Hindlimb muscle (tissue), 1 donor: ENCODE measurements at regions not wholly inside any gene's neighbourhood (a gene's known extent, or its start where the extent isn't known, plus 50 kb on each side); places are given as distances from the start of the nearest gene placed in this dataset.

Experiments
- DNase-seq: peaks from one replicate; pipeline ENCODE4 v3.0.0-alpha.2; 2013

DNA sequence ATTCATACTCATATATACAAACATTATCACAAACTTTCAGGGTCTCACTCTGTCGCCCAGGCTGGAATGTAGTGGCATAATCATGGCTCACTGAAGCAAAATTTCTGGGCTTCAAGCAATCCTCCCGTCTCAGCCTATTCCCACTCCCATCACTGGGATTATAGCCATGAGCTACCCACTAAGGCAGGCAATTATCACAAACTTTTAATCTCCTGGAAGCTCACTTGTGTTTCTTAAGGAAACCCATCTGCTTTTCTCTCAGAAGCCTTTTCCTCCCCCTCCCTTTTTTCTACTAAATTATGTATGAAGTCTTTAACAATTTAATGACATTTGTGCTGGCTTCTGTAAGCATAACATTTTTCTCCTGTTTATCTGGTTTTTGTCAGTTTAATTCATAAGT is 170.5 kb downstream of the AREG start:
- no peak for DNase-seq

DNA sequence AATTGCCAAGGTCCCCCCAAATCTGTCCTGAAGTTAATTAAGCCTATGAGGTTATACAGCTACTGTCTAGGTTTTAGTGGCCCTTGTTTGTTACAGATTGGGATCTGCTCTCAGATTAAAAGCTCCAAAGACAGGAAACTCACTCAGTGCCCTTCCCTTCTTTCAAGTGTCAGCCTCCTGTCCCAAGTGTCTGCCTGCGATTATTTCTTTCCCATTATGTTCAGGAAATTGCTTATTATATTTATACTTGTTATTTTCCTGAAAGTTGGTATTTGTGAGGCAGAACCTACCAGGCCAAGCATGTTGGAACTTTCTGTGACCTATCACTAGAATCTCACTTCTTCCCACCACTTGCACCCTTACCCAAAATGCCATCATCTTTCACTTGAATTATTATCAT is 173.2 kb downstream of the AREG start:
- DNase-seq: no peak

DNA sequence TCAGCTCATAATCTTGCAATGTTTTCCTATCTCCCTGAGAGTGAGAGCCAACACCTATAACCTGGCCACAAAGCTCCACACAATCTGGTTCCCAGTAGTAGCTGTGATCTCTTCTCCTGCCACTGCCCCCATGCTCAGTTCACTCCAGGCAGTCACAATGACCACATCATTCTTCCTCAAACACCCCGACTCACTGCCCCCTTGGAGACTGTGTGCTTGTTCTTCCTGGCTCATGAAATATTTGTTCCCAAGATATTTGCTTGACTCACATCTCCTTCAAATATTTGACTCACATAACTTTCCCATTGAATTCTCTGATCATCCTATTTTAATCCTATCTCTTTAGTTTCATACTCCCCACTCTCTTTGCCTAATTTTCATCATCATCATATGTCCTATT is 173.7 kb downstream of the AREG start:
- DNase-seq: no peak

DNA sequence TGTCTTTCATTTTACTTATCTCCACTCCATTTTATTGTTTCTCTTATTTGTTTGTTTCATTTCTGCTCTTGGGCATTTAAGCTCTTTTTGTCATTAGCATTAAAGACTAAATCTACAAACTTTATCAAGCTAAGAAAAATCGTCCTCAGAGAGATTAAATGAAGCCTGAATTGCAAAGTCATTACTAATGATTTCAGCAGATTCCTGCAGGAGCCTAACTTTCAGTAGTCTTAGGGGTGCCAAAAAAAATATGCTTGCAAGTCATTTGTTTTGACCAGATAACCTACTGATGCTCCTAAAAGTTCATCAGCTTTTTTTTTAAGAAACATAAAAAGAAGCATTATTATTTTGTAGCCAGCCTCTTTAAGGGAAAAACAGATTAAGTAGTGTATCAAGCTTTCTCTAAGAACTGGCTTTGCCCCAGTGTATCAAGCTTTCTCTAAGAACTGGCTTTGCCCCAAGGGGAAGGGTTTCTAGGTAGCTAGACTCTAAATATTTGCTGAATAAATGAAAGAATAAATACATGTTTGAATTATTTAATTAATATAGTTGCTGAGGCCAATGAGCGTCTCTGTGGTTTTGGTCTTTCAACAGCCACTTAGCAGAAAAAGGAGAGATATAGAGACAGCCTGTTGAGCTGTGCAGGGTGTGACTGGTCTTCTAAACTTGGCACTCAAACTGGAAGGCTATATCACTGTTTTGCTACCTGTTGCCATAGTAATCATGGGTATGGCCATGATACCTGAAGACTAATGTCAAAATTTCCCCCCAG is 174.2 kb downstream of the BTC start:
- DNase-seq: no peak

DNA sequence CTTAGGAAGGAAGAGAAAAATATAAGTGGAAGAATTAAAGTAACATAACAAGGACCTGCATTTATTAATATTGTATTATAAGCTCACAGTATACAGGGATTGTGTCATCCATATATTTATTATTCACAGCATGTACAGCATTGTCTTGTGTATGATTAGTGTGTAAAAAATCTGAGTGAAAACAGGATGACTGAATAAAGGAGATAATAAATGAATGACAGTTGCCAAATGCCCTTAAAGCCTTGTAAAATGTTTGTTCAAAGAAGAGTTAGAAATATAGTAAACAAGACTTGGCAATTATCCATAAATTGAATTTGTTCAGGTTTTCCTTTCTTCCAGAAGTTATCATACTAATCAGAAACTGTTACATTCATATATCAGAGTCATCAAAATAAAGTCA is 172.7 kb downstream of the BTC start:
- DNase-seq: no peak

DNA sequence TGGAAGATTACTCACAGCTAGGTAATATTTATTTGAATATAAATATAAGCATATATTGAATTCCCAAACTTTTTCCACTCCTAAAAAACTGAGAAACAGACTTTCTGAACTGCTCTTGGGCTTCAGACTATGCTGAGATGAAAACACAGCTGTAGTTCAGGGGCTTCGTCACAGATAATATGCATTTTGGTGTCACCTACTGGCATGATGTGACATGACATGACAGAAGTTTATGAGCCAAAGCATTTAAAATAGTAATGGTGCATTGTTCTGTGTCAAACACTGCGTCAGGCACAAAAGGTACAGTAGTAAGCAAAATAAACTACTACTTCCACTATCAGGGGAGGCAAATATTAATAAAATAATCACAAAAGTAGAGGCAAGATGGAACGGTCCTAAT is 171.3 kb downstream of the BTC start:
- no peak for DNase-seq

DNA sequence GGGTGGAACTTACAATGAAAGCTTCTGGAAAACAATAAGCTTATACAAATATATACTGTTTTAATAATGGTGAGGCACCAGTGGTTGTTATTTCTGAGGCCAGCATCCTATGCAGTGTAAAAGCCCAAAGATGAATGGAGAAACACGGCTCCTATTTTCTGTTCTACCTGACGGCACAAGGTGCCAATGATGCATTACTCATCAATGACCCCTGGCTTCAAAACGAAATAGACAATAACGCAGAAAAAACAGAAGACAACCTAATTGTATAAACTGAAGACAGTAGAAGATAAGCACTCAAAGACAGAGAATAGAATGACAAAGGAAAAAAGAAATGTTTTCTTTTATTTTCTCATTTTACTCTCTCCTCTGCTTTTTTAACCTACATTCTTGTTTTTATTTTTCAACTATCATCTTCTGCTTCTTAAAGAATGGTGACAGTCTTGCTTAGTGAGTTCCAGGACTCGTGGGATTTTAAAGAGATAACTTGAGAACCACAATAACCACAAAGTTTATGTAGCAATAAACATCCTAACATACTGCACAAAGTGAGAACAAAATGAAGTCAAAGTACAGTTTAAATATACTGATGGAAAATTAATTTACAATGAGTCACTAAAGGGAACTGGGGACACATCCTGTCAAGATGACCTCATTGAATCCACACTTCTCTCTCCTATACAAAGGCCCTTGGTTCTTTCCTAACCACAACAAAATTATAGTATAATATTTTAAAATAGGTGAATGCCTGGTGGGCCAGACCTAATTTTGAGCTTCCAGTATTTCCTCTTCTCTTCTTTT is 169.8 kb downstream of the BTC start:
- no peak for DNase-seq

DNA sequence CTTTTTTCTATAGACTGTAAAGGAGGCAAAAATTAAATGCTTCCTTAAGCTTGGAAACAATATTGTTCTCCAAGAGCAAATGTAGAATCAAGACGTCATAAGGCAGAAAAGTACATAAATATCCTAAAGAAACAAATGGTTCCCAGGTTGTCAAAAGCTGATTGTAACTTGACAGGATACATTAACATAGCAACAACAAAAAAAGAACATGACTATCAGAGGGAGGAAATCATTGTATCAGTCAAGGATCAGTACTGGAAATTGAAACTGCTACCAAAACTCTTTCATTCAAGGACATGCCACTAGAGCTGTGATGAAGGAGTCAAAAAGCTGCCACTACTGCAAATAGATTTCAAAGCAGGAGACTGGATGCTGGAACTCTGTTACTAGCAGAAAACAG is 168.3 kb downstream of the BTC start:
- no peak for DNase-seq

DNA sequence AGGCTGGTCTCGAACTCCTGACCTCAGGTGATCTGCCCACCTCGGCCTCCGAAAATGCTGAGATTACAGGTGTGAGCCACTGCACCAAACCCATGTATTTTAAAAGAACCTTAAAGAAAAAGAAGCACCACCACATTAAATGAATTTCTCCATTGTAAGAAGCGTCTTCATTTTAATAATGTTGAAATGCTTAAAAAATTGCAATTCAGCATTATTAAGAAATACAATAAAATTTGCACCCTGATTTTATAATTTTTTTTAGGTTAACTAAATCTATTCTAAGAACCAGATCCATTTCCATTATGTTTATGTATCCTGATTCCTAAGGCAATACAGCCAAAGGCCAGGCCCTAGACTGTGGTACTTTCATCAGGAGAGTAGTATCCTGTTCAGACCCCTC is 167.2 kb downstream of the BTC start:
- no peak for DNase-seq

DNA sequence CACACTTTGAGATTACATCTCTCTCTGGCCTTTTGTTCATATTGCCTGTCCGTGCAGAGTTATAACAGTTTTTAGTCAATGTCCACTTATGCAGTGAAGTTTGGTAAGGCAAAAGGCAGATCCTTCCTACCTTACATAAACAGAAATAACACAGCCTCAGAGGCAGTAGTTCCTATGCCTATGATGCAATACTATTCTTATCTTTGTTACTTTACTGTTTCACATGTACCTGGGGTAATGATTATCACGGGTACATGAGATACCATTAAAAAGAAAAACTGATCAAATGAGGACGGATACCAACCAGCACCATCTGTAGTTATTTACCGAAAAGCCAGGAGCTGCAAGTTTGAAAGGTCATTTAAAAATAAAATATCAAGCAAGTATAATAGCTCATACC is 166.8 kb downstream of the BTC start:
- DNase-seq: no peak

DNA sequence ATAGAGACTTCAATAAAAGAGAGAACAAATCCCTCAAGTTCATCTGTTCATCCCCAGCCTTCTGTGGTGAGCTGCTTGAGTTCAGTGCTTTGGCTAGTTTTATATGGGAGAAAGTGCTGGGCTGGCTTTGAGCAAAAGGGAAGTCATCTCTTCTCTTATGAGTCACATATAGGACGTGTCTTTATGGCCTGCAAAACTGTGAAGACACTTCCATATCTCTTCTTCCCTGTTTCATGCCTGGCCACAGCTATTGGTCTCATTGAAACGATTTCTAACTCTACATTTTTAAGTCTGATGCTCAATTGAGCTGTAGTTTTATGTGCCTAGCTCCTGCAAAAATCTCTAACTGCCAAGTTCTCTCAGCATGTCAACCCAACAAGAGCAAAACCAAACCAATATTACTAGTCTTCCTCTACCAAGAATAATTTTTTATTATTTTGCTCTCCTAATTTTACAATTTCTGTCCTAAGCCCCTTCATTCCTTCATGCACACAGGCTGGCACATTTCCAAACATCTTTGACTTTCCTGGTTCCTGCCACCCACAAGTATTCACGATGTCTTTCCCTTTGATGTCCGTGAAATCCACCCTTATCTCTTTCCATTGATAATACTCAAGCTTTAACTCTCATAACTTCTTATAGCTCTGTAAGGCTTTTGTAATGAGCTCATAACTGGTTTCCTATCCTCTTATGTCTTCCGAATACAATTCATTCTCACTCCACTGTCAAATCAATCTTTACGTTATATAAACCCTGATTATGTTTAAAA is 165.3 kb downstream of the BTC start:
- DNase-seq: no peak

DNA sequence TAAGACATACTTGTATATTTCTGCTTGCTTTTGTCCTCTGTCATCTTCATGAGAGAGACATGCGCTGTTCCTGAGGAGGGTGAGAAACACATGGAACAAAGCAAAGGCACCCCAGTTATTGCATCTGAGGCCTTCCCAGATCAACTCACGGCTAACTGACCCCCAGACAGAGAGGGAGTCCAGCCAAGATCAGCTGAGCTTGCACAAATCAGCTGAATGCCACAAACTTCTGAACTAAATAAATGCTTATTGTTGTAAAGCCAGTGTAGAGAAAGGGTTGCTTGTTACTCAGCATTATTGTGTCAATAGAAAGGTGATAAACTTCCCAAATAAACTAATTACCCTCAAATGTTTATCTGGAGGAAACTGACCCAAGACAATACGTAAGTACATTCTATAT is 163.8 kb downstream of the BTC start:
- DNase-seq: no peak

DNA sequence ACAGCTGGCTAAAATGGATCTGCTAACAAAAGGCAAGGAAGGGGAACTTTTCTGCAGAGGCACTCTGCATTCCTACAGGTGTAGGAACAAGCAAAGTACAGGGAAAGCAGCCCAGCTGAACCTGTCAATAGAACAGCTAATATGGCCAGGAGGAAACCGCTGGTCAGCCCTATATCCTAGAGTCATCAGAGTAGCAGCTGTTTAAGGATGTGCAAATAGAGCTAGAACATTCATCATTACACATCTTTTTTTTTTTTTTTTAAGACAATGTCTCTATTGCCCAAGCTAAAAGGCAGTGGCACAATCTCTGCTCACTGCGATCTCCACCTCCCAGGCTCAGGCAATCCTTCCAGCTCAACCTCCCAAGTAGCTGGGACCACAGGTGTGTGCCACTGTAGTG is 163.0 kb downstream of the BTC start:
- no peak for DNase-seq

DNA sequence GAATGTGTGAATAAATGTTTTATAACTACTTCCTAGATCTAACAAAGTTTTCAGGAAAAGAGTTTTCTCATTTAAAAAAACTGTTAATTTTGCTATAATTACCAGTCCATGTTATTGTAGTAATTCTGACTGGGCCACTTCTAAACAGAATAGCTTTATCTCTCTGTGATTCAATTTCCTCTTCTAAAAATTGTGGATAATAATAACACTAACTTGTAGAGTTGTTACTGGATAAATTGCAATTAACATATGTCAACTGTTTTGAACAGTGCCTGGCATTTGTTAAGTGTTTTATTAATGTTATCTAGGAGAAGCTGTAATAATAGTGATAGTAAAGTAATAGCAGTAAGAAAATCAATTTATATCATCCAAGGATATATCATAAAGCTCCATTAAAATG is 162.3 kb downstream of the BTC start:
- no peak for DNase-seq

DNA sequence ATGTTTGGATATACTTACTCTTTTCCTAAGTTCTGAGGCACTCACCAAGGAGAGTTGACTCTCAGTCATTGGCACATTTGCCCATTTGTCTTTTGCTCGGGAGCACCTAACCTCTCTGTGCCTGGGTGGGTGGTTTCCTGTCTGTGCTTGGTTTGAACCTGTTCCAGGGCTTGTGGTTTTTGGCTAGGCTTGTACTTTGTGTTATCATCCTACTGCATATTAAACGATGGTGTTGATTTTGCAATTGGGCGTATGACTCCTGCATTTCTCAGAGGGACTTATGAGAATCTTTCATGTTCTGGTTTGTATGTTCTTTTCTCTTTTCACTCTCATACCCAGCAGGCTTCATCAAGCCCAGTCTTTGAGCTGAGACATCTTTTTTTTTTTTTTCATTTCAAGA is 161.7 kb downstream of the BTC start:
- no peak for DNase-seq

DNA sequence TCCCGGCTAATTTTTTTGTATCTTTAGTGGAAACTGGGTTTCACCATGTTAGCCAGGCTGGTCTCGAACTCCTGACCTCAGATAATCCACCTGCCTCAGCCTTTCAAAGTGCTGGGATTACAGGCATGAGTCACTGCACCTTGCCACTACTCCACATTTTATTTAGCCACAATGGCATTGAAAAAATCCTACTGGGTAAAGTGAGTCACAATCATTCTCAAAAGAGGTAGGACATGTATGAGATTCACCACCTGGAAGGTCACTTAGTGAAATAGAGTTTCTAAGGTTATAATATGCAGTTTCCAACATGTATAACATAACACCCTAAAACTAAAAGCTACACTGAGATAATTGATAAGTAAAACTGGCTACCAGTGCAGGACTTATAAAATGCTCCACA is 159.2 kb downstream of the BTC start:
- no peak for DNase-seq

DNA sequence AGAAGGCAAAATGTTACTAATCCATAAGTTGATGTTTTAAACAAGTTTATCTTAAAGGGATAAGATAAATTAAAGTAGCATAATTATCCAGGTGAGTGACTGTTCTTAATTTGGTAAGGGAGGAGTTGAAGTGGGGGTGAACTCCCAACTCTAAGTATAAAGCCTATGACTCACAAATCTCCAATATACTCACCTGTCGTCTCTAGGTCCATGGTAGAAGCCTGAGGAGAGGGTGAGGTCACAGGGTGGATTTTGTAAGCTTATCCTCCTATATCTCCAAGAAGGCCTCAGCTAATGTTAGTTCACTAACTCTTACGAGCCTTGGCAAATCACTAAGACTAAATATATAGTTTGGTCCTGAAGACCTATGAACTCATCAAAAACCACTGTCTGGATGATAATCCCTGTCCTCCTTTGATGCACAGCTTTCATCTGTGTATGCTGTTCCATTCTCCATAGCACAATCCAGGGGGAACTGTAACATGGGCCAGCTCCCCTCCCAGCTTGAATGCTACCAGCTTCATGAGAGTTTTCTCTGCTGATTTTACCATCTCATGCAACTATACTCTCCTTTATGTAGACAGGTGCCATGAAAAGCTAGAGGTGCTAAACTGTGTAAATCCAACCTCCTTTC is 158.7 kb downstream of the BTC start:
- DNase-seq: no peak

DNA sequence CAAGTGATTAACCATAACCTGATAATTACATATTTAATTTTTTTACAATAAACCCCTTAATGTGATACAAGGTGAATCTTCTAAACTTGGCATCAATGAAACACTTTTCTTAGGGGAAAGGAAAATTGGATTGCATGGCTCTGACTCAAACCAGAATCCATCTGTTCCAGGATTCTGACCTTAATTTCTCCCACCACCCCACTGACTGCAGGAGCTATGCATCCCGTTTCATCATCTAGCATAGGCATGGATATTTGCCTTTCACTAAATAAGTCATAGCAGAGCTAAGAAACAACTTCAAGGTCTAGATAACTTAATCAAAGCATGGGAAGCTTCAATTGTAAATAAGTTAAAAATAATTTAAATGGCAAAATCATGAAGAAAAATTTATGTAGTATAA is 156.3 kb downstream of the BTC start:
- no peak for DNase-seq

DNA sequence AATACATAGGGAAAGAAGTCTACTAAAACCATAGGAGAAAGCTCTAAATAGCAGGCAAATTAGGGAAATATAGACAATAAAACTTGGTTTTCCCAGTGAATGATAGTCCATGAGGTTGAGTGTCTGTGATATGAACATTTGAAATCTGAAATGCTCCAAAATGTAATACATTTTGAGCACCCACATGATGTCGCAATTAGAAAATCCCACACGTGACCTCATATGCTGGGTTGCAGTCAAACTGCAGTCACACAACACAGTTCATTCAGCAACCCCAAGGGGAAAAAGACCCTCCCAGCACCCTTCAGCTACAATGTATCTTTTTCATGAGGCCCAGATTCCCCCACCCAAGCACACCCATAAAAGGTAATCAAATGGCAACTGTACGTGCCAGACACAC is 155.6 kb downstream of the BTC start:
- DNase-seq: no peak

DNA sequence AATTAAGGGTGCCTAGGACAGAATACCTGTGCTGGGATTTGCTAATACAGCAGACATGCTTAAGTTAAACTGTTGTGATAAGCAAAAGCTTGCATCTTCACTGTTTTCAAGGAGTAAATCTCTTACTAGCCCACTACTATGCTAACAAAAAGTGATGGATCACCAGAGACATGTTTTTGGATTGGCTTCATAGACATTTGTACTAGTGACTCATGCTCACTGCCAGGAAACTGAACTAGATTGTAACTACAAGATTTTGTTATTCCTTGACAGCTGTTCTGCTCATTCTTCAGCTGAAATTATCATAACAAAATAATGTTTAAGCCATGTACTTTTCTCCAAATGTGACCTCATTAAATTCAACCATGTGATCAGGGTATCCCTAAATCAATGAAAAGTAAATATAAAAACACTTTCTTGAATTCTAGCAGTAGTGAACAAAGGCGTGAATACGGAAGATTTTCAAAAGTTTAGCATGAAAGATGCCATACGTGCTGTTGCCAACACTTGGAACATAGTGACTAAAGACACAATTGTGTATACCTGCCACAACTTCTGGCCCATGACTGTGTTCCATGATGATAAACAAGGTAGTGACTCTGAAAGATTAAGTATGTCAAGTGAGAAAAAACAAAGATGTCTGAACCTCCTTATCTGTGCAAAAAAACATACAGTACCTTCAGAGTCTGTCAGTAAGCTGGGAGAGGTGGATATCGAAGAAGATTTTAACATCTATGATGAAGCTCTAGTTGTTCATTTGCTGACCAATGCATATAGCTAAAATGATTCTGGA is 154.0 kb downstream of the BTC start:
- DNase-seq: no peak

DNA sequence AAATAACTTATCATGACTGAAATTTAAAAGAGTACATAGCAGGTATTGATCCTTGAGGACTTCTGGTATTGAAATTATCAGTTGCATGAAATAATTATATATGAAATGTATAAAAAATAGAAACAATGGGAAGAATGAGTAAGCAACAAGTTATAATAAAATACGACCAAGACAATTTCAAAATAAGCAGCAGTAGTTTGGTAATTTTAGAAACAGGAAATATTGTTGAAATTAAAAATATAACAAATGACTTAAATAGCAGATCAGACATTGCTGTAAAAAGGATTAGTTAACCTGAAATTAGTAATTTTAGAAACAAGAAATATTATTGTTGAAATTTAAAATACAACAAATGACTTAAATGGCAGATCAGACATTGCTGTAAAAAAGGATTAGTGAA is 152.3 kb downstream of the BTC start:
- DNase-seq: no peak

DNA sequence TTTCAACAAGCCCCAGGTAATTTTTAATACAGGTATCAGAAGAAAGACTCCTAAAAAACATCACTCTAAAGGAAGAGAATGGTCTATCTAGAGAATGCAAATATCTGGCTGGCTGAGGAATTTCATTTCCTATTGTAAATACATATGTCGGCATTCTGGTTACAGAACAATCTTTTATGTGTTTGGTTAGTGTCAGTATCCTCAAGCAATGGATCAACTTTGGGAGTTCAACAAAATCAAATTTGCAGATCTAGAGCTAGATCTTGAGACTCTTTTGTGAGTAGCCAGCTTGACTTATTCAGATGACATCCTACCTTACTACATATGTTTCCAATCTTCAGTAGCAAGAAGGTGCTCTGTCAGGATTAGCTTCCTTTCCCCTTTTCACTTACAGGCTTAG is 145.1 kb downstream of the BTC start:
- no peak for DNase-seq
